ENCODE measurements at regions not wholly inside any gene's neighbourhood (a gene's known extent, or its start where the extent isn't known, plus 50 kb on each side); places are given as distances from the start of the nearest gene placed in this dataset.

DNA sequence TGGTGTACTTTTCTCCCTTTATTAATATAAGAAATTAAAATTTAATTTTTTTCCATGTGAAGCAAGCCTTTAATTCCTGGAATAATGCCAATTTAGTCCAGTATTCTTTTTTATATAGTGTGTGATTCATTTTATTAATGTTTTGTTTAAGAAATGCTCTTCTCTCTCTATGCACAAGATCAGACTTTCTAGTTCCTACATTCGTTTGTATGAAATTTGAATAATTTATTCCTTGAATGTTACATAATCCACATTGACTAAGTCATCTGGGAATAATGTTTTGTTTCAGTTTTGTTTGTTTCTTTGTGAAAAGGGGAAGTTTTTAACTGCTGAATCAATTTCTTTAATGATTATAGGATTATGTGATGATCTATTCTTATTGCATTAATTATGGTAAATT is 181.4 kb upstream of the ID4 start:
- DNase-seq = no peak

DNA sequence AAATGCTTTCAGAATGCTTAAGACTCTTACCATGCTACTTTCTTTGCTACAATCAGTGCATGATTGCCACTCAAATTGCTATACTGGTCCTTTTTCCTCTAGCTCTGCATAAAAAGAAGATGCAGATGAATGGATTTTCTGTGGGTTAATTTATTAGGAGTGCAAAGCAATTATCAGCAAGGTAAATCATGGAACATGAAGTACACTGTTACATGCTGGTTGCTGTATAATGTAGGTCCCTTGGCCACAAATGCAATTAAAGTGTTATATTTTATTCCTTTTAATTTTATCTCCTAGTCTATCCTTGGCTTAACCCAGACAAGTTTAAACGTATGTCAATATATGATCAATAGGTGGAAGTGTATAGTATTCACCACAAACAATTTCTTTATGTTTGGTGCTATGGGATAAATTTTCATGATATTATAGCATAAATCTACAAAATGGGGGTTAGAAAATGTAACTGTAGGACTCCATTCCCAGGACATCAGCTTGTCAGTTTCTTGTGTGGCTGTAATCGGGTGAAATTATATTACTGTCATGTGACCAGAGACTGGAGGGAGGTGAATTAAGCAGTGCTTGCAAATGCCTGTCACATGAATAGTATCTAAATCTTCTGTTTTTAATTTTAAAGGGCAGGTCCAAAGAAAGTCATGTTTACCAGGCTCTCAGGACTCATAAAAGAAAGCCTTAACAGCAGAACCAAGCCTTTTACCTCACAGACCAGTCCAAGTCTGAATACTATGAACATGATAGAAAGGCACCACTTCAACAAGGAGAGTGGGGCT is 176.9 kb upstream of the ID4 start:
- no peak for DNase-seq

DNA sequence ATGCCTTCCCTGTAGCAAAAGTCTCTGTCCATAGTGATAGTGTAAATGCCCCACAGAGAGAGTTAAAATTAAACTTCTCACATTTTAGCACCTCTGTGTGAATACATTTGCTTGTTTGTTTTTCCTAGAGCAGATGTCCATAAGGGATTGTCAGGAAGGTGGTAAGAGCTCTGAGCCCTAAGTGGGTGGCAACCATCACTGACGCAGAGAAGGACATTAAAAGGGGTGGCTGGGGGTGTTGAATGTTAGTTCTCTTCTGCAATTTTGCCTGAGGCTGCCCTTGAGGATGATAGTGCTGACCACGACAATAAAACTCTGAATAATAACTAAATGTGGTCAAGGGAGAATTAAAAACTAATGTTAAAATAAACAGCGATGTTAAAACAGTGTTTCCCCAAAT is 174.3 kb upstream of the ID4 start:
- peak; percentile 42 for DNase-seq

DNA sequence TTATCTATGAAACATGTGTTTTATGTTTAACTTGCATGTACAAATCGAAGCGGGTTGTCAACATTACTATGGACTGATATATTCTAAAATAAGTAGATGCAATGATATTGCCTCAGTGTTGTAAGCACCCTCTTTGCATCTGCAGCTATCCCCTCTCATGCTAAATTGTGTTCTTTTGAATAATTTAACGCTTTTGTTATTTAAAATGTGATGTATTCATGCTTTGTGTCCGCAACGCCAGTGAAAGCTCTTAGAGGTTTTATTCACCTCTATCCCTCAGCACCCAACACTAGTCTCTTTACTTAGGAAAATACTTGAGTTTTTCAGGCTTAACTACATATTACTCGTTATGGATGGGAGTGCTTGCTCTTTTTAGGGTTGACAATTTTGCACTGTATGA is 173.7 kb upstream of the ID4 start:
- no peak for DNase-seq

DNA sequence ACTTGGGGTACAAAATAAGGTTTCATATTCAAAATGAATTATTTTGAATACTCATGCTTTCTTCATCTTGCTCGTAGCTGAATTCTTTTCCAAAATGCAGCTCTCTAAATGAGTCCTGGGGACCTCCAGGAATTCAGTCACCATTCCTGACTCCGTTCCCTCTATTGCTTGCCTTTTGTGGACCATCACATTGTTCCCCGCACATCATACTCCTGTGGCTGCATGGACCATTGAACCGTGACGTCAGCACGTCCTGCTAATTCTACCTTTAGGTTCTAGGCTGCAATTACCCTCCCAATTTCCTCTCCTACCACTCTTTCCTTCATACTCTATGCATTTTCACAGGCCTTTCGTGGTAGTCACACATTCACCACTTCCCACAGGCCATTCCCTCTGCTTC is 173.1 kb upstream of the ID4 start:
- no peak for DNase-seq

DNA sequence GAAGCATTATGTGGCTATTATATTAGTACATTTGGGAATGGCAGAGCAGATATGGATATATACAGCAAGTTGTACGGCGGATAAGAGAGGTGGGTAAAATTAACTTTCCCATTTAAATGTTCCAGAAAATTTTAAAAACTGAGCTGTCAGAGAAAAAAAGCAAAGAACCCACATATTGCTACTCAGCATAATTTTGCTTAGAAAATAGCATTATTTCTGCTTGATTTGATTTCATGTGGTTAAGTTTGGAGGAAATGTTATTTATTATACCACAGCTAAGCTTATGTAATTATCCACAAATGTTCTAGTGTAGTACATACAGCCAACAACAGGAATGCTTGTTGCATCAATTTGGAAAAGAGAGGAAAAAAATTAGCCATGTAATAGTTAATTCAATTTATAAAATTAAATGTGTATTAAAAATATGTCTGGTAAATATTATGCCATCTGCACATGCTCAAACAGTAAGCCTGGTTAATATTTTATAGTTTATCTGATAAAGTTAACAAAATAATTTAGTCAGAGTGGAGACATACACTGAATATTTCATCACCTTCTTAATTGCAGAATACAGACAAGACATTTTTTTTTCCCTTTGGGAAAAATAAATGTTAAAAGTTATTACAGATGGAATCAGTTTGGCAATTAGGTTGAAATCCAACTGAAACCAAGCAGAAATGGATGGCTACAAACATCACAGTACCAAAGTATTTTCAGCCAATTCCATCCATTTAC is 172.1 kb upstream of the ID4 start:
- no peak for DNase-seq

DNA sequence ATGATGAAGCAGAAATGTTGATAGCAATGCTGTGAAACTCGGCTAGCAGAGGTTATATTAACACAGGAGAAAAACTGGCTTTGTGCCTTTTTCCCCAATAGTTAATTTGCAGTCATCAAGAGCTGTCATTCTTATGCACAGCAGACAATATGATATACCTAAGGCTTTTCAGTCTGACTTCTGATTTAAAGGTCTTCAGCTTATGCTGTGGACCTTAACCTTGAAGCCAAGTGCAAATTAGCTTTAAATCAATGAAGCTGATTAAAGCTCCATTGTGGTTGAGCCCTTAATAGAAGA is 171.6 kb upstream of the ID4 start:
- no peak for DNase-seq

DNA sequence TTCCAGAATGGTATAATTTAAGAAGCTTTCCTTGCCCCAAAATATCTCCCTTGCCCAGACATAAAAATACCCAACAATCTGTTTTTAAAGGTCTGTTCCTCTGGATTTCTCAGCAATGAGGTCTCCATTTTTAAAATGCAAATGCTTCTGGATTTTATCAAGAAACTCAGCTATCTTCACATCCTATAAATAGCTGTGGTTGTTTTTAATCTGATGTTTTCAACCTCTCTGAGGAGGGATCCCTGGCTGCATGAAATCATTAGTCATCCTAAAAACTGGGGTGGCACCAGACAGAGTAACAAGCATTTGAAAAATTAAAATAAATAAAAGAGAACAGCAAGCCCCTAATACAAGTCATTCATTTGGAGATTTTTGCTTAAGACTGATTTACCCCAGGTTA is 168.5 kb upstream of the ID4 start:
- no peak for DNase-seq

DNA sequence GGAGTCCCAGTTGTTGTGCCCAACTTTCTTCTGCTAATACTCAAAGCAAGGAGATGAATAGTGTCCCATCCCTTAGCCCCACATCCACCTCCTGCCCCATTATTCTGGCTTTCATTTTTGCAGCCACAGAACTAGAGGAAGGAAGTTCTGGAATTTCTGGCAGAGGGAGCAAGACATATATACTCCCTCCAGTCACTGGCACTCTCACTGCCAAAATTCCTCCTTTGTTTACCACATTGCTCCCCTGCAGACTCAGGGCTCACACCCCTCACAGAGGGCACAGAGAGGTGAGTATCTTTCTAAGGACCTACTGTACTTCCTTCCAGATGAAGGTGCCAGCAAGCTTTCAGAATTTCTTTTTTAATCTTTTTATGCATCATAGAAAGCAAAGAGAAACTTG is 168.0 kb upstream of the ID4 start:
- DNase-seq = no peak

DNA sequence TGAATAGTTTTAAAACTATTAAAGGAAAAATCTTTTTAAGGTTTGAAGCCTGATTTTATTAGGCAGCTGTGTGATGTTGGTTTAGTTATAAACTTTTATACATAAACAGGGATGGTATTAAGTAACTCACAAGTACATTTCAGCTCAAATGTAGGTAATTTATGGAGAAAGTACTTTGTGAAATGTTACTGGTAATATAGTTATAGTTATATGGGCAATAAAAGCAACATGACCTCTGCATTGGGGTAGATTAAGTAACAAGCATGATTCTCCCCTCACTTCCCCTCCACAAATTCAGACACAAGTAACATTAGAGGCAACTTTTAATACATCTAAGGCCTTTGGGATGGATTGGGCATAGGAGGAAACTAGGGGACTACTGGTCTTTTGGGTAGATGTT is 154.3 kb upstream of the ID4 start:
- no peak for DNase-seq

DNA sequence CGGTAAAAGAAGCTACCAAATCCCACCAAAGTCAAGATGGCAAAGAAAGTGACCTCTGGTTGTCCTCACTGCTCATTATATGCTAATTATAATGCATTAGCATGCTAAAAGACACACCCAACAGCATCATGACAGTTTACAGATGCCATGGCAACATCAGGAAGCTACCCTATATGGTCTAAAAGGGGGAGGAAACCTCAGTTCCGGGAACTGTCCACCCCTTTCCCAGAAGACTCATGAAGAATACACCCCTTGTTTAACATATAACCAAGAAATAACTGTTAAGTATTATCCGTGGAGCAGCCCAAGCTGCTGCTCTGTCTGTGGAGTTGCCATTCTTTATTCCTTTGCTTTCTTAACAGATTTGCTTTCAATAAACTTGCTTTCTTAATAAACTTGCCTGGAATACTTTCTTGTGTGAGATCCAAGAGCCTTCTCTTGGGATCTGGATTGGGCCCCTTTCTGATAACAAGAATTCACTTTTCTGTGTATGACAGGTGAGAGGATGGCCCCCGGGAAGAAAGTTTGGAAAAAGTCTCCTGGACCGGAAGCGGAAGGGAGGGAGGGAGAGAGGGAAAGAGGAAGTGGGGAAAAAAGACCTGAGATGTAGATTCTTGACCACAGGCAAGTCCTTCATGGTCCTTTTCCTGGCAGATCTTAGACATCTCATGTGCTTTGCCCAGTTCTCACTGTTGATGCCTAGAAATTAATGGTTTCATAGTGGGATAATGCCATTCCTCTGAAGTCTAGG is 146.7 kb upstream of the ID4 start:
- DNase-seq = no peak

DNA sequence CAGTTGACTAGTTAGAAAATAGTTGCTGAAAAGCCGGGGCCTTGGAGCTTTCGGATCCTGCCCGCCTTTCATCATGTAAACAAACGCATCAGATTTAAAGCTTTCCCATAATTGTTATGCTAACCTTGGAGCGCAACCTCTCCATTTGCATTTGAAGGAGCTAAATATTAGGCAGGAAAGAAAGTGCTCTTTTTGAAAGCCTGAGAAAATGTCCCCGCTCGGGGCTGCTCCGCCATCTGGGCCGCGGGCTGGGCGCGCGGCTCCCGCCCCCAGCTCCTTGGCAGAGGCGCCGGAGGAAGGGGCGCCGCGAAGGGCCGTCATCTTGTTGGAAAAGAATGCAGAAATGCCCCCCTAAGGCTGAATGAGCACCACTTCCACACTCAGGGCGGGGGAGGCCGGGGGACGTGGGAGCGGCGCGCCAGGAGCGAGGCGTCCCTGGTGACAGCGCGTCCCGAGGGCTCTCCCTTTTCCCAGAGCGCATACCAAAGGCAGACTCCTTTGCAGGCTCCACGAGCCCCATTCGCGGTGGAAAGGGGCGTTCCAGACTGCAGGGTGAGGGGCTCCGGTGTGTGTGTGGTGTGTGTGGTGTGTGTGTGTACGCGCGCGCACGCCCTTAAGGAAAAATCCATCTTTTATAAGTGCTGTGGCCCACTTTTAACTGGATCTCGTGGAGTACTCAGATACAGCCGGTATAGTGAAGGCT is 145.6 kb upstream of the ID4 start:
- no peak for DNase-seq

DNA sequence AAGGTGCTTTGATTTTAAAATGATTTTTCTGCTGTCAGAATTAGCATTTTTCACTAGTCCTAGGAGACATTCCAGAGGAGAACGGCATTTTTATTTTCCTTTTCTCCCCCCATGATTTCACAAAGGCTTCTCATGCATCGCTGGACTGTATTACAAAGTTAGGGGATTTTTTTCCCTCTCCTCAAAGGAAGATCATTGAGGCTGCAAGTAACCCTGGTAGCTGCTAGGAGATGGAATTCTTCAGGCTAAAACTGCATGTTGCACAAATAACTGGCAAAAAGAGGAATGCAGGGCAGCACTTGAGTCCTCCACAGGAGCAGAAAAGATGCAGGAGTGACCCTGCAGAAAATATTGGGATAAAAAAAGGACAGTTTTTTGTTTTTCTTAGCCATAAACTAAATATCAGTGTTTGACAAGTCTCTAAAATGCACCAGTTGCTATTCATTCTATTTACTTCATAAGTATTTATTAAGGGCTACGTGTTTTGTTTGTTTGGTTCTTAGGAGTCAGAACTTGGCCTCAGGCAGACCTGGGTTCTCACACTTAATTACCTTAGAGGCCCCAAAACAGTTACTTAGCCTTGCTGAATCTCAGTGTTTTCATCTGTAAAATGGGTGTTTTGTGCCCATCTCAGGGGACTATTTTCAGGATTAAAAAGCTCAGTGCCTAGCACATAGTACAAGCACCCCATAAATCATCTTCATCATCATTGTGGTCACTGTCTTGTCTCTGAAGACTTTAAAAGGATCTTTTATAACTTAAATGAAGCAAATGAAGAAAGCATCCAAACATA is 144.5 kb upstream of the ID4 start:
- DNase-seq = no peak

DNA sequence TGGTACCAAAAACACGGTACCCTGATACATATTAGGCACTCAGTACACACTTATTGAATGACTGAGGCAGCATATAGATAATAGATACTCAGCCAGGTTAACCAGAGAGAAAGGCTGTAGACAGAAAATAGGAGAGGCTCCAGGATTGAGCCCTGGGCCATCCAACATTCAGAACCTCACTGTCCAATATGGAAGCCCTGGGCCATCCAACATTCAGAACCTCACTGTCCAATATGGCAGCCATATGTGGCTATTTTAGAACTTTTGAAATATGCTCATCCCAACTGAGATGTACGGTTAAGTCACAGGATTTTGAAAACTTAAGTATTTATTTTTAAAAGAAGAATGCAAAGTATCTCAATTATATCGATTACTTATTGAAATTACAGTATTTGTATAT is 142.5 kb upstream of the ID4 start:
- no peak for DNase-seq

DNA sequence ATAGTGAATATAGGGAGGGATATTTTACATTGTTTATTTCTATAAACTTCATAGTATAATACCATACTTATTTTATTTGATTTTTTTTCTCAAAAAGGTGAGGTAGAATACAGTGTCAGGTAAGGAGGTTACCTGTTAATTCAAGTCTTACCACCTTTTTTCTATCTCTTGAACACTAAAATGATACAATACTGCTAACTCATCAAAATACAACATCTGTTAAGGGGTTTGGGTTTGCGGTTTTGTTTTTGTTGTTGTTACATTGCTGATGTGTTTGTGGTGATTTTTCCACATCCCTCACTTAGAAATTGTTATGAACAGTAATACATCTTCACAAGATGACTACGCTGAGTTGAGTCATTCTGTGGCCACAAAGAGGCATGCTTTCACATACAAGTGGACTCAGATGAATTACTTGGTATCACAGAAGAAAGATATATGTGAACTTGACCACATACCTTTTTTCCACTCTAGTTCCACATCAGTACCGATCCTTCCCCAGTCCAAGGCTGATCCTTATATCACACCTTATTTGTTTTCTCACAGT is 139.4 kb upstream of the ID4 start:
- no peak for DNase-seq

DNA sequence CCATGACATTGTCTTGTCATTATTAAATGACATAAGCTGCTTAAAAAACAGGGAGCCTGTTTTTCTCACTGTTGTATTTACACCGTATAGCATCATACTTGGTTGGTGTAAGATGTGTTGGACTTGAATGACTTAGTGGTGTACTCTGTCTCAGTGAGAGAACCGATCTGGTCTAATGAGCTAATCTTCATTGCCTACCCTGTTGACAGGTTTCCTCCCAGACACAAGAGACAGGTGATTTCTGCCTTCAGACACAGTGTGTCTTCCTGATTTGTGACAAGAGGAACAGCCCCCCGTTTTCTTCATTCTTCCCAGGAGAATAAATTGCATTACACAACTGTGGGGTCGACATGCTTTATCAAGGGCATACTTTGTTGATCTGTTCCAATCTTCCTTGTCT is 137.2 kb upstream of the ID4 start:
- DNase-seq = no peak

DNA sequence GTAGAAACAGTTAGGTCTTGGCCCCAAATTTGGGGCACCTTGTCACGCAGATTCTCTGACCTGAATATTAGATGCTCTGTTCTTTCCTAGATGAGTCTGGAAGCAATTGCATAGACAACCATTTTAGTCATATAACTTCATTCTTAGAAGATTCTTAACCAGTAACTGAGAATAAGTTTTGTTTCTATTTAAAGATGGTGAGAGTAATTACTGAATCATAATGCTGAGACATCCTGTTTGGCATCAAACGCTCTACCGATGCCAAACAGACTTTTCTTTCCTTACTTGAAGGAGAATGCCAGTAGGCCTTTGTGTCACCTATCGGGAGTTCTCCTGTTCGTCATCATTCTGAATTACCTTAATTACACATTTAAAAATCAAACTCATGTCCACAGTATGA is 131.6 kb upstream of the ID4 start:
- DNase-seq = no peak

DNA sequence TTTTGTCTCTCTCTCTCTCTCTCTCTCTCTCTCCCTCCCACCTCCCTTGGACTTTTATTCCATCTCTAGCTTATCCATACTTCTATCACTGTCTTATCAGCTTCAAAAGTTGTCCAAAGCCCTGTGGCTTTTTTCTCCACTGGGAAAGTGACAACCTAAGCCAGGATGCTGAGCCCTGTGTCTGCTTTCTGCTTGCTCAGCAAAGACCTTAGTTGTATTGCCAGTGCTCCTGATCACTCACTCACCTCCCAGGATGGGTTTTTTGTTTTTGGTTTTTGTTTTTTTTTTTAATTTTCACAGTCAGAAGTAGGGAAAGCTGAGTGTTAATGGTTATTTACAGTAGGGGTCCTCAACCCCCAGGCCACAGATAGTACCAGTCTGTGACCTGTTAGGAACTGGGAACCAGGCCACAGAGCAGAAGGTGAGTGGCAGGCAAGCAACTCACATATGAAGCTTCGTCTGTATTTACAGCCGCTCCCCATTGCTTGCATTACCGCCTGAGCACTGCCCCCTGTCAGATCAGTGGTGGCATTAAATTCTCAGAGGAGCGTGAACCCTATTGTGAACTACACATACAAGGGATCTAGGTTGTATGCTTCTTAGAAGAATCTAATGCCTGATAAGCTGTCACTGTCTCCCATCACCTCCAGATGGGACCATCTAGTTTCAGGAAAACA is 125.0 kb upstream of the ID4 start:
- no peak for DNase-seq

DNA sequence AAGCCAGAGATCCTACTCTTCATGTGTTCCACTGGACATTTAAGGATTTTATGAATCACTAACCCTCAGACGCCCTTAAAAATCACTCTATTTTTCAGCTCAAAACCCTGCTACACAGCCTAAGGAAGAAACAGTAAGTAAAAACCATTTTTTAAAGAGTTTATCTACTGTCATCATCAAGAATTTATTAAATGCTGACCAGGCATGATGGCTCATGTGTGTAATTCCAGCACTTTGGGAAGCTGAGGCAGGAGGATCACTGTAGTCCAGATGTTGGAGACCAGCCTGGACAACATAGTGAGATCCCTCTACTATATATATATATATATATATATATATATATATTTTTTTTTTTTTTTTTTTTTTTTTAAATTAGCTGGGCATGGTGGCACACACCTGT is 124.2 kb upstream of the ID4 start:
- DNase-seq = no peak

DNA sequence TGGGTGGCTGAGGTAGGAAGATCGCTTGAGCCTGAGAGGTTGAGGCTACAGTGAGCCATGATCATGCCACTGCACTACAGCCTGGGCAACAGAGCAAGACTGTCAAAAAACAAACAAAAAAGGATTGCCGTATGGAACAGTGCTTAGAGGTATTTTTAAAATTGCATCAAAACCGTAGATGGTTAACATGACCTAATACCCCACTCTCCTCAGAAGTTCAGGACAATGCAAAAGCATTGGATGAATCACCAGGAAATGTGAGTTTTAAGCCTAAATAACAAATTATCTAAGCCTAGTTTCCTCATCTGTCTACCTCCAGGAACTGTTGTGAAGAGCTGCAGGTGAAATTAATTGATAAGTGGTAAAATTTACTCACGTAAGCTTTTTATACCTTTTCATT is 123.8 kb upstream of the ID4 start:
- DNase-seq = no peak

DNA sequence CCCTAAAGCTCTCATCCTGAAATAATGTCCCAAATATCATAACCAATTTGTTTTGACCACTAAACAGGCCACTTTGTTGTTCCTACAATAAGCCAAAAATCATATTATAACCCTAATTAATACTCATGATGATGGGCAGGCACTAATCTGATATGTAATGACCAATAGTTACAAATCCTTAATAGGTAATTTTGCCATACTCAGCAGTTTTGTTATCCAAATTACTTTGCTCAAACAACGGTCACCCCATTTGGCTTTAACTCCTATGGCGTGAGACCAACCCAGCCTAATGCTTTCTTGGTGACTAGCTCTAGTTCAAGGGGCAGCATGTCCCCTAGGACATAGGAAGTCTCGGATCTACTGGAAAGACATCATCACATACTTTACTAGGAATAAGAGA is 123.2 kb upstream of the ID4 start:
- no peak for DNase-seq

Measured in NCI-H774 (cell line).